Esophagus muscularis mucosa (tissue), 2 donors: ENCODE measurements at regions not wholly inside any gene's neighbourhood (a gene's known extent, or its start where the extent isn't known, plus 50 kb on each side); places are given as distances from the start of the nearest gene placed in this dataset.

ENCODE experiments used
- POLR2A ChIP-seq: fragments of 450-650 bp; IDR thresholded peaks from one replicate; pipeline ENCODE4 v1.6.1; 2017; ENCODE audit warnings: antibody characterized with exemption, moderate library complexity, mild to moderate bottlenecking, low read depth
- POLR2AphosphoS5 ChIP-seq, 2 donors: sonication (generic); formaldehyde crosslinking; IDR thresholded peaks; one replicate each; pipeline ENCODE4 v1.6.1; 2017; ENCODE audit warnings: antibody characterized with exemption in 2 of 2

DNA sequence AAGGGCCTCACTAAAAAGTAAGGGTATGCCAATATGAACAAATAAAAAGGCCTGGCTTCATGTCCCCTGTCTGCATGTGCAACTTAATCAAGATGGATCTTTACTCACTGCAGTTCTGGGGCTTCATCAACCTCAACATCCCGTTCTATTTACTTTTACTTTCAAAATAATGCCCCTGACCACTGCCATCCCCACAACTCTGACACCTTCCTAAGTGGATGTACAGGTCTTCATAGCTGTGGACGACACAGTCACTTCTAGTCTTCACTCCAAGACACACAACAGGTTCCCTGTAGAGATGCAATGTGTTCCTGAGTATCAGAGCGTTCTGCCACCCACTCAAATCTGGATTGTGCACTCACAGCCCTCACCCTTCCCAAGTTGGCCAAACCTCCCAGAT is 136.1 kb downstream of the ENC1 start:
- TF ChIP-seq POLR2AphosphoS5 (IDR thresholded peaks at IDR 0.05) (no peak), POLR2A (no peak)
